IPS DF 6.9 (cell line): ENCODE measurements at regions not wholly inside any gene's neighbourhood (a gene's known extent, or its start where the extent isn't known, plus 50 kb on each side); places are given as distances from the start of the nearest gene placed in this dataset.

ENCODE experiments used
- DNase-seq: peaks from one replicate; pipeline ENCODE4 v3.0.0-alpha.2; 2013; ENCODE audit warnings: low read depth, low spot score
- H3K27ac ChIP-seq: one replicate; pipeline ENCODE4 v1.5.1; 2013; ENCODE audit warnings: low read length, control low read depth
- H3K27me3 ChIP-seq: 2 replicates; pipeline ENCODE4 v1.6.1; 2013; ENCODE audit warnings: mild to moderate bottlenecking, low read length; ENCODE audit not compliant: control insufficient read depth, insufficient read depth
- H3K36me3 ChIP-seq: 2 replicates; pipeline ENCODE4 v1.6.1; 2013; ENCODE audit warnings: low read length; ENCODE audit not compliant: control insufficient read depth, insufficient read depth
- H3K4me1 ChIP-seq: 2 replicates; pipeline ENCODE4 v1.6.1; 2013; ENCODE audit warnings: low read length; ENCODE audit not compliant: control insufficient read depth, insufficient read depth
- H3K4me3 ChIP-seq: 2 replicates; pipeline ENCODE4 v1.5.1; 2013; ENCODE audit warnings: mild to moderate bottlenecking, low read length
- H3K9me3 ChIP-seq: 2 replicates; pipeline ENCODE4 v1.6.1; 2013; ENCODE audit warnings: low read length, inconsistent platforms; ENCODE audit not compliant: control insufficient read depth, insufficient read depth
- WGBS: extraction: QIAGEN DNeasy Blood & Tissue Kit; methylation state at CpG from one replicate; pipeline ENCODE4 v1.1.7; 2013; ENCODE audit warnings: mixed read lengths, missing lambda C conversion rate; ENCODE audit not compliant: insufficient read length, insufficient coverage; 5-methylcytosine and 5-hydroxymethylcytosine counted together

DNA sequence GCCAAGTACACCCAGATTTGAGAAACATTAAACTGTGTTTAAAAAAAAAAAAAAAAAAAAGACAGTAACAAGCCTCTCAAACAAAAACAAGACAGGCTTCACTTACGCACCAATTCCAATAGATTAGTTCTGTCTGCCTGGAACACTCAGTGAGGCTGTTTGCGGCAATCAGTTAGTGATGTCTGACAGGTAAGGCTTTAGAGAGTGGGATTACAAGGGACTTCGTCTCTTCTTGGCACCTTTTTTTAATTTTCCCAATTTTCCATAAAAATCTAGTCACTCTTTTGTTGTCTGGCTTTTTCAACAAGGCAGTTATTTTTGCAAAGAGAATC is 79.6 kb downstream of the NCOR2 start:
- Histone ChIP-seq H3K27ac (no peak overlapping the region), H3K4me3 (no peak overlapping the region), H3K36me3 (peaks cover 22% of the 10 kb centered on the region), H3K9me3 (no peaks in the 10 kb centered on the region), H3K27me3 (no peaks in the 10 kb centered on the region), H3K4me1 (no peaks in the 10 kb centered on the region; the same call in 1 of the 2 replicates)
- DNase-seq: no peak
- WGBS: no CpG with 5 or more reads among the region's 3 CpGs

GRCh38 chr12:124487066-124487833 is 80.2 kb downstream of the NCOR2 start:
- Histone ChIP-seq H3K9me3 (no peaks in the 10 kb centered on the region), H3K27me3 (no peaks in the 10 kb centered on the region), H3K36me3 (peaks cover 26% of the 10 kb centered on the region), H3K4me1 (no peaks in the 10 kb centered on the region; the same call in 1 of the 2 replicates), H3K27ac (no peak overlapping the region), H3K4me3 (no peak overlapping the region)
- no peak for DNase-seq
- no CpG with 5 or more reads among the region's 27 CpGs for WGBS

- Histone ChIP-seq H3K4me1 (no peaks in the 10 kb centered on the region; the same call in 1 of the 2 replicates), H3K4me3 (no peak overlapping the region), H3K36me3 (peaks cover 22% of the 10 kb centered on the region), H3K27ac (no peak overlapping the region), H3K9me3 (no peaks in the 10 kb centered on the region), H3K27me3 (no peaks in the 10 kb centered on the region)
- WGBS: no CpG with 5 or more reads among the region's 26 CpGs
- DNase-seq: no peak
Measured at GRCh38 chr12:124486346-124486963, 81.0 kb downstream of the NCOR2 start.

DNA sequence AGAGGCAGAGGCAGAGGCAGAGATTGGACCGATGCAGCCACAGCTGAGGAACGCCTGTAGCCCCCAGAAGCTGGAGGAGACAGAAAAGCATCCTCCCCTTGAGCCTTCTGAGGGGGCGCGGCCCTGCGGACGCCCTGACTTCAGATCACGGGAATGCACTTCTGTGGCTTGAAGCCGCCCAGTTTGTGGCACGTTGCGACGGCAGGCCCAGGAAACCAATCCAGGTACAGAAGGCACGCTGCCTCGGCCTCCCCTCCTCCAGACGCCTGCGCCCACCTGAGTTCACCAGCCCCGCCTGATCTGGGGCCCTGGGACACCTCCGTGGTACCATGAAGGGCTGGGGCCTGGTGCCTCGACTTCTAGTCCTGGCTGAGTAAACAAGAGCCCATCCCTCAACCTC is 82.0 kb downstream of the NCOR2 start:
- Histone ChIP-seq H3K9me3 (no peaks in the 10 kb centered on the region), H3K36me3 (peaks cover 26% of the 10 kb centered on the region), H3K27me3 (no peaks in the 10 kb centered on the region), H3K27ac (no peak overlapping the region), H3K4me3 (no peak overlapping the region), H3K4me1 (no peaks in the 10 kb centered on the region; the same call in 1 of the 2 replicates)
- no peak for DNase-seq
- no CpG with 5 or more reads among the region's 18 CpGs for WGBS

GRCh38 chr12:124484526-124484953 is 82.9 kb downstream of the NCOR2 start:
- no peak for DNase-seq
- Histone ChIP-seq H3K36me3 (peaks cover 30% of the 10 kb centered on the region), H3K4me1 (no peaks in the 10 kb centered on the region; the same call in 1 of the 2 replicates)

DNA sequence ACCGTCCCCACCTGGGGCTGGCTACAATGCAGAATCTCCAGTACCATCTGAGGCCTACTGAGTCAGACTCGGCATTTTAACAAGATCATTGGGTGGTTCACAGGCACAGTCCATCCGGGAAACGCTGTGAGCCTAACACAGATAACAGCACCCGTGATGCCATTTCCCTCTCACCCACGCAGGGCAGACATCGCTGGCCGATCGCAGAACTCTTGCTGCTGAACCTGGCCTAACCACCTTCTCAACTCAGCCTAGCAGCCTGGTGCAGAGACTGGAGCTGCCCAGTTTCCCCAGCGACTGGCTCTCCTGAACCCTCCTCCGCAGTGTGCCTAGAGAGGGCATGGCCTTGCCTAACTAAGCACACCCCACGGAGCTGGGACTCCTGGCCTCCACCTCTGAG is 83.3 kb downstream of the NCOR2 start:
- no peak overlapping the region for H3K27ac ChIP-seq
- no peak overlapping the region for H3K4me3 ChIP-seq
- WGBS: no CpG with 5 or more reads among the region's 12 CpGs
- H3K9me3 ChIP-seq: no peaks in the 10 kb centered on the region
- H3K4me1 ChIP-seq: no peaks in the 10 kb centered on the region; the same call in 1 of the 2 replicates
- no peak for DNase-seq
- no peaks in the 10 kb centered on the region for H3K27me3 ChIP-seq
- peaks cover 33% of the 10 kb centered on the region for H3K36me3 ChIP-seq

More at GRCh38 chr12:124484526-124484953, 82.9 kb downstream of the NCOR2 start:
- Histone ChIP-seq H3K27ac (no peak overlapping the region), H3K4me3 (no peak overlapping the region), H3K9me3 (no peaks in the 10 kb centered on the region), H3K27me3 (no peaks in the 10 kb centered on the region)
- WGBS: no CpG with 5 or more reads among the region's 10 CpGs

- peaks cover 34% of the 10 kb centered on the region for H3K36me3 ChIP-seq
- no peaks in the 10 kb centered on the region for H3K27me3 ChIP-seq
- H3K4me1 ChIP-seq: no peaks in the 10 kb centered on the region; the same call in 1 of the 2 replicates
- no peak overlapping the region for H3K4me3 ChIP-seq
- H3K9me3 ChIP-seq: no peaks in the 10 kb centered on the region
- WGBS: no CpG with 5 or more reads among the region's 27 CpGs
- DNase-seq: no peak
- no peak overlapping the region for H3K27ac ChIP-seq
Measured at GRCh38 chr12:124482901-124483799, 84.3 kb downstream of the NCOR2 start.

GRCh38 chr12:124482567-124482893 is 84.9 kb downstream of the NCOR2 start:
- WGBS: no CpG with 5 or more reads among the region's 6 CpGs
- no peaks in the 10 kb centered on the region for H3K9me3 ChIP-seq
- H3K4me1 ChIP-seq: no peaks in the 10 kb centered on the region; the same call in 1 of the 2 replicates
- no peak overlapping the region for H3K27ac ChIP-seq
- H3K36me3 ChIP-seq: peaks cover 34% of the 10 kb centered on the region
- H3K27me3 ChIP-seq: no peaks in the 10 kb centered on the region
- DNase-seq: no peak
- H3K4me3 ChIP-seq: no peak overlapping the region

DNA sequence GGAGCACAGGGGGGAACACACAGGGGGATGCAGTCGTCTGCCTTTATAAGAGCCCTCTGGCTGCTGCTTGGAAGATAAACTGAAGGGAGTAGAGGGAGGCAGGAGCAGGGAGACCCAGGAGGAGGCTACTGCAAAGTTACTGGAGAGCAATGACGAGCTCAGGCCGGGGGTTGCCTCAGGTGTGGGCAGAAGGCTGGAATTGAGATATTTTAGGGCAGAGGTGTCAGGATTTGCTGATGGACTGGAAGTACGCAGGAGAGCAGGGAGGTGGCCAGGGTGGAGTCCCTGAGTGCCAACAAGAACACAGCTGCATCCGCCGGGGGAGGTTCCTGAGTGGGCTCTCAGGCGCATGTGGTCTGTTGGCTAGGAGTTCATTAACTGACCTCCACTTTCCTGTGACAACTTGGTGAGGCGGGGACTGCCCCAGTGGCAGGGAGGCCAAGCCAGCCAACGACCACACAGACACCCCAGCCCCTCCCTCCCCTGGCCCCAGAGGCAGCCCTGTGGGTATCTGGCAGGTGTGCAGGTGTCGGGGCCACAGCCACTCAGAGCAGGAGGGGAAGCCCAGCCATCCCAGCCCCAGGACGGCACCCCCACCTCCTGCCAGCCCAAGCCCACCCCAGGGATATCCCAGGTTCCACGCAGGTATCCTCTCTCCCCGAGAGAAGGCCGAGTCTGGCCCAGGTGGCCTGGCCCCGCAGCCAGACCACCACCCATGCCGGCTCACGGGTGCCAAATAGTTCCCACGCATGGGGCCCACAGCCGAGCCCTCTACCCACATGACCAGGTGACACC is 85.4 kb downstream of the NCOR2 start:
- Histone ChIP-seq H3K27me3 (no peaks in the 10 kb centered on the region), H3K27ac (no peak overlapping the region), H3K4me3 (no peak overlapping the region), H3K4me1 (no peaks in the 10 kb centered on the region; the same call in 1 of the 2 replicates), H3K36me3 (peaks cover 34% of the 10 kb centered on the region), H3K9me3 (no peaks in the 10 kb centered on the region)
- WGBS: no CpG with 5 or more reads among the region's 19 CpGs
- no peak for DNase-seq
